B cell (primary cell): ENCODE measurements at regions not wholly inside any gene's neighbourhood (a gene's known extent, or its start where the extent isn't known, plus 50 kb on each side); places are given as distances from the start of the nearest gene placed in this dataset.

Source experiments
- ATAC-seq: fragments of 200-7000 bp; cut with Tn5 transposase; one replicate; pipeline ENCODE4 v1.10.0; 2021; ENCODE audit warnings: low read depth, mild to moderate bottlenecking, moderate number of reproducible peaks, moderate library complexity
- CTCF ChIA-PET: fragments of 350-600 bp; sonication (Branson Sonifier 250); formaldehyde crosslinking; loops from one replicate; lab custom pipeline; 2021; ENCODE audit warnings: antibody characterized with exemption, inconsistent platforms; lab: Charles Lee
- POLR2A ChIA-PET: fragments of 350-600 bp; sonication (Branson Sonifier 250); formaldehyde crosslinking; loops from one replicate; lab custom pipeline; 2021; ENCODE audit warnings: antibody characterized with exemption; lab: Charles Lee
- DNase-seq: peaks from one replicate; pipeline ENCODE4 v3.0.0; 2013
- H2AFZ ChIP-seq: 2 replicates; pipeline ENCODE4 v1.6.1; 2012; ENCODE audit warnings: mild to moderate bottlenecking, low read depth, low read length; ENCODE audit not compliant: insufficient read depth, poor library complexity, severe bottlenecking
- H3K27ac ChIP-seq, 2 donors: 1 replicate in 1 of 2; 2 replicates in 1 of 2; pipeline ENCODE4 v1.5.1; 2012 to 2013; ENCODE audit warnings: low read length in 2 of 2, mild to moderate bottlenecking in 2 of 2, moderate library complexity in 1 of 2
- H3K27me3 ChIP-seq, 4 experiments: fragments of 200-600 bp in 1 of 4; sonication (generic) in 1 of 4; replicated peaks in 1 of 4; 1 replicate in 2 of 4; 2 replicates in 2 of 4; pipeline versions ENCODE4 v1.6.1 to v1.7.0; 2013 to 2016; ENCODE audit warnings: low read length in 3 of 4, mild to moderate bottlenecking in 2 of 4, mixed read lengths in 1 of 4, moderate library complexity in 1 of 4; ENCODE audit not compliant: insufficient read depth in 4 of 4, control insufficient read depth in 3 of 4; ENCODE audit errors: control extremely low read depth in 1 of 4
- H3K36me3 ChIP-seq, 2 experiments: replicated peaks in 1 of 2; 1 replicate in 1 of 2; 2 replicates in 1 of 2; pipeline versions ENCODE4 v1.6.1 to v1.7.1; 2013; ENCODE audit warnings: low read length in 1 of 2; ENCODE audit not compliant: insufficient read depth in 2 of 2, control insufficient read depth in 1 of 2; ENCODE audit errors: control extremely low read depth in 1 of 2, extremely low read depth in 1 of 2
- H3K4me1 ChIP-seq, 2 donors: fragments of 200-600 bp in 1 of 2; sonication (generic) in 1 of 2; 1 replicate in 1 of 2; 2 replicates in 1 of 2; pipeline versions ENCODE4 v1.5.1 to v1.6.1; 2013 to 2017; ENCODE audit warnings: low read length in 2 of 2; ENCODE audit not compliant: control insufficient read depth in 2 of 2, insufficient read depth in 2 of 2
- H3K4me2 ChIP-seq: replicated peaks from 2 replicates; pipeline ENCODE3; 2012; ENCODE audit warnings: mild to moderate bottlenecking, low read depth, low read length; ENCODE audit not compliant: poor library complexity, severe bottlenecking
- H3K4me3 ChIP-seq, 5 experiments: fragments of 200-600 bp in 1 of 5; sonication (generic) in 1 of 5; 1 replicate in 3 of 5; 2 replicates in 2 of 5; pipeline versions ENCODE4 v1.5.1 to v1.7.0; 2011 to 2016; ENCODE audit warnings: low read length in 4 of 5, mild to moderate bottlenecking in 4 of 5, low read depth in 2 of 5, control low read depth in 1 of 5, moderate library complexity in 1 of 5; ENCODE audit not compliant: insufficient read depth in 1 of 5; ENCODE audit errors: control extremely low read depth in 1 of 5, extremely low read depth in 1 of 5
- H3K79me2 ChIP-seq: fragments of 200-600 bp; sonication (generic); one replicate; pipeline ENCODE4 v1.6.0; 2016; ENCODE audit warnings: low read length; ENCODE audit not compliant: control insufficient read depth, insufficient read depth
- H3K9ac ChIP-seq: fragments of 200-600 bp; sonication (generic); 2 replicates; pipeline ENCODE4 v1.6.1; 2017; ENCODE audit warnings: mild to moderate bottlenecking, low read length, moderate library complexity
- H3K9me3 ChIP-seq, 3 donors: one replicate each; pipeline versions ENCODE4 v1.6.1 to v1.7.1; 2013; ENCODE audit warnings: low read length in 2 of 3; ENCODE audit not compliant: control insufficient read depth in 2 of 3, insufficient read depth in 1 of 3; ENCODE audit errors: control extremely low read depth in 1 of 3
- H4K20me1 ChIP-seq: 2 replicates; pipeline ENCODE4 v1.6.0; 2012; ENCODE audit warnings: mild to moderate bottlenecking, low read length; ENCODE audit not compliant: insufficient read depth, control insufficient read depth, poor library complexity, severe bottlenecking
- H3K27ac Mint-ChIP-seq: one replicate; pipeline ENCODE4 v1.8.0; 2021; ENCODE audit warnings: mixed read lengths
- H3K27me3 Mint-ChIP-seq: one replicate; pipeline ENCODE4 v1.8.0; 2021; ENCODE audit warnings: mixed read lengths
- H3K4me1 Mint-ChIP-seq: one replicate; pipeline ENCODE4 v1.8.0; 2021; ENCODE audit warnings: mixed read lengths
- H3K4me3 Mint-ChIP-seq: one replicate; pipeline ENCODE4 v1.8.0; 2021; ENCODE audit warnings: mixed read lengths
- H3K9me3 Mint-ChIP-seq: one replicate; pipeline ENCODE4 v1.8.0; 2022; ENCODE audit warnings: mixed read lengths; ENCODE audit not compliant: insufficient read depth
- CTCF ChIP-seq: fragments of 200-600 bp; IDR thresholded peaks from one replicate; pipeline ENCODE4 v1.8.0; 2022; ENCODE audit warnings: antibody characterized with exemption, mild to moderate bottlenecking
- EZH2 ChIP-seq: IDR thresholded peaks from 2 replicates; pipeline ENCODE4 v1.6.1; 2012; ENCODE audit warnings: borderline replicate concordance, low read depth, mild to moderate bottlenecking, moderate library complexity, low read length; ENCODE audit not compliant: insufficient read depth, poor library complexity, severe bottlenecking
- WGBS: methylation state at CpG from one replicate; pipeline ENCODE4 v1.1.5; 2013; ENCODE audit warnings: missing lambda C conversion rate; ENCODE audit not compliant: insufficient coverage; 5-methylcytosine and 5-hydroxymethylcytosine counted together
- intact Hi-C: fragments of 100-400 bp; cut with micrococcal nuclease; formaldehyde crosslinking; loops from one replicate; pipeline ENCODE4 v1.10.0; 2022

GRCh38 chr5:133875179-133875578 is 93.2 kb downstream of the C5orf15 start:
- H3K27ac Mint-ChIP-seq: no peak overlapping the region
- Histone ChIP-seq H3K4me1 (peaks cover 13 to 23% of the 10 kb centered on the region in 2 donors), H2AFZ (no peak overlapping the region), H3K79me2 (no peaks in the 10 kb centered on the region), H3K36me3 (no peaks in the 10 kb centered on the region), H3K4me2 (no peak overlapping the region), H3K27ac (no peak overlapping the region), H3K9ac (no peak overlapping the region), H4K20me1 (no peaks in the 10 kb centered on the region), H3K9me3 (no peaks in the 10 kb centered on the region), H3K27me3 (no peaks in the 10 kb centered on the region), H3K4me3 (no peak overlapping the region)
- no peak for TF ChIP-seq EZH2
- no peak for TF ChIP-seq CTCF
- ATAC-seq (no peak), DNase-seq (no peak)
- H3K4me3 Mint-ChIP-seq: no peak overlapping the region
- H3K9me3 Mint-ChIP-seq: peaks cover 3% of the 10 kb centered on the region
- WGBS: no CpG with 5 or more reads among the region's 1 CpG
- peaks cover 18% of the 10 kb centered on the region for H3K4me1 Mint-ChIP-seq
- H3K27me3 Mint-ChIP-seq: no peaks in the 10 kb centered on the region
- ChIA-PET POLR2A (no interaction called here), CTCF (no interaction called here)
- intact Hi-C loops: no loop called here

- no peak overlapping the region for H3K9ac ChIP-seq
- H3K4me1 Mint-ChIP-seq: peaks cover 23% of the 10 kb centered on the region
Measured at GRCh38 chr5:133873449-133873848, 95.0 kb downstream of the C5orf15 start.

More at GRCh38 chr5:133873449-133873848, 95.0 kb downstream of the C5orf15 start:
- 75% methylated on average over 2 of the region's 2 CpGs for WGBS
- Mint-ChIP-seq H3K27ac (no peak overlapping the region), H3K4me3 (no peak overlapping the region), H3K27me3 (no peaks in the 10 kb centered on the region), H3K9me3 (peaks cover 3% of the 10 kb centered on the region)
- Histone ChIP-seq H3K4me2 (no peak overlapping the region), H3K36me3 (no peaks in the 10 kb centered on the region), H4K20me1 (no peaks in the 10 kb centered on the region), H3K27me3 (no peaks in the 10 kb centered on the region), H3K79me2 (no peaks in the 10 kb centered on the region), H3K4me1 (peaks cover 17 to 29% of the 10 kb centered on the region in 2 donors), H3K4me3 (no peak overlapping the region), H3K27ac (no peak overlapping the region), H3K9me3 (no peaks in the 10 kb centered on the region), H2AFZ (no peak overlapping the region)
- CTCF ChIA-PET: no interaction called here
- no peak for ATAC-seq
- no peak for DNase-seq
- POLR2A ChIA-PET: no interaction called here
- TF ChIP-seq CTCF: no peak
- no peak for TF ChIP-seq EZH2
- intact Hi-C loops: no loop called here
